ENCODE measurements at regions not wholly inside any gene's neighbourhood (a gene's known extent, or its start where the extent isn't known, plus 50 kb on each side); places are given as distances from the start of the nearest gene placed in this dataset.

DNA sequence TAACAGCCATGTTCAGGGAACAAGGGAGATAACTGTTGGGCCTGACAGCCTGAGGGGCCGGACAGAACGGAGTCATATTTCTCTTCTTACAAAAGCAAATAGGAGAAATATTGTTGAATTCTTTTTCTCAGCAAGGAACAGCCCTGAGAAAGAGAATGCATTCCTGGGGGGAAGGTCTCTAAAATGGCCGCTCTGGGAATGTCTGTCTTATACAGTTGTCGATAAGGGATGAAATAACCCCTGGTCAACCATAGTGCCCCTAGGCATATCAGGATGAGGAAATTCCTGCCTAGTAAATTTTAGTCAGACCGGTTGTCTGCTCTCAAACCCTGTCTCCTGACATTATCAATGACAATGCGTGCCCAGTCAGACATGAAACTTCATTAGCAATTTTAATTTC lies 1925.5 kb downstream of the PCDH7 start:
- Histone ChIP-seq H3K79me2 (no peaks in the 10 kb centered on the region), H3K9me2 (replicated peaks; ENCODE audit: insufficient read depth) (no peaks in the 10 kb centered on the region), H3K9me3 (ENCODE audit: low read depth) (no peaks in the 10 kb centered on the region), H3K27ac (no peak overlapping the region), H3K4me2 (no peak overlapping the region), H4K20me1 (ENCODE audit: insufficient read depth, poor library complexity, severe bottlenecking) (no peaks in the 10 kb centered on the region), H2AFZ (no peak overlapping the region), H3K4me3 (no peak overlapping the region), H3K4me1 (ENCODE audit: insufficient read depth) (no peaks in the 10 kb centered on the region), H3K36me3 (replicated peaks; ENCODE audit: insufficient read depth, low read depth) (no peaks in the 10 kb centered on the region), H3K27me3 (no peaks in the 10 kb centered on the region)
- TF ChIP-seq, protein P1, sequence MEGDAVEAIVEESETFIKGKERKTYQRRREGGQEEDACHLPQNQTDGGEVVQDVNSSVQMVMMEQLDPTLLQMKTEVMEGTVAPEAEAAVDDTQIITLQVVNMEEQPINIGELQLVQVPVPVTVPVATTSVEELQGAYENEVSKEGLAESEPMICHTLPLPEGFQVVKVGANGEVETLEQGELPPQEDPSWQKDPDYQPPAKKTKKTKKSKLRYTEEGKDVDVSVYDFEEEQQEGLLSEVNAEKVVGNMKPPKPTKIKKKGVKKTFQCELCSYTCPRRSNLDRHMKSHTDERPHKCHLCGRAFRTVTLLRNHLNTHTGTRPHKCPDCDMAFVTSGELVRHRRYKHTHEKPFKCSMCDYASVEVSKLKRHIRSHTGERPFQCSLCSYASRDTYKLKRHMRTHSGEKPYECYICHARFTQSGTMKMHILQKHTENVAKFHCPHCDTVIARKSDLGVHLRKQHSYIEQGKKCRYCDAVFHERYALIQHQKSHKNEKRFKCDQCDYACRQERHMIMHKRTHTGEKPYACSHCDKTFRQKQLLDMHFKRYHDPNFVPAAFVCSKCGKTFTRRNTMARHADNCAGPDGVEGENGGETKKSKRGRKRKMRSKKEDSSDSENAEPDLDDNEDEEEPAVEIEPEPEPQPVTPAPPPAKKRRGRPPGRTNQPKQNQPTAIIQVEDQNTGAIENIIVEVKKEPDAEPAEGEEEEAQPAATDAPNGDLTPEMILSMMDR (IDR thresholded peaks at IDR 0.05; ENCODE audit: poor library complexity): no peak
- TF ChIP-seq EZH2phosphoT487 (IDR thresholded peaks at IDR 0.05; ENCODE audit: low read depth, severe bottlenecking, unreplicated experiment) (no peak), EZH2 (IDR thresholded peaks at IDR 0.05; ENCODE audit: borderline replicate concordance) (no peak)
- 94% methylated on average over 6 of the region's 6 CpGs for WGBS (ENCODE audit: low lambda C conversion rate, missing lambda C conversion rate)
- no peak for DNase-seq (ENCODE audit: low spot score)

- WGBS (ENCODE audit: low lambda C conversion rate, missing lambda C conversion rate): 81% methylated on average over 3 of the region's 3 CpGs
- no peak for TF ChIP-seq EZH2phosphoT487 (IDR thresholded peaks at IDR 0.05; ENCODE audit: low read depth, severe bottlenecking, unreplicated experiment)
- TF ChIP-seq, protein P1 (IDR thresholded peaks at IDR 0.05; ENCODE audit: poor library complexity): no peak
- no peak for TF ChIP-seq EZH2 (IDR thresholded peaks at IDR 0.05; ENCODE audit: borderline replicate concordance)
Observed at GRCh38 chr4:32658019-32658418, 1937.8 kb downstream of the PCDH7 start.

GRCh38 chr4:32661229-32661628 lies 1941.1 kb downstream of the PCDH7 start:
- 11% methylated on average over 3 of the region's 3 CpGs for WGBS (ENCODE audit: low lambda C conversion rate, missing lambda C conversion rate)
- no peaks in the 10 kb centered on the region for H3K9me3 ChIP-seq (ENCODE audit: low read depth)

More at GRCh38 chr4:32658019-32658418, 1937.8 kb downstream of the PCDH7 start:
- no peaks in the 10 kb centered on the region for H3K9me3 ChIP-seq (ENCODE audit: low read depth)
- no peaks in the 10 kb centered on the region for H3K79me2 ChIP-seq
- no peaks in the 10 kb centered on the region for H3K9me2 ChIP-seq (replicated peaks; ENCODE audit: insufficient read depth)
- H3K36me3 ChIP-seq (replicated peaks; ENCODE audit: insufficient read depth, low read depth): no peaks in the 10 kb centered on the region
- H3K27me3 ChIP-seq: no peaks in the 10 kb centered on the region
- no peaks in the 10 kb centered on the region for H3K4me1 ChIP-seq (ENCODE audit: insufficient read depth)
- DNase-seq (ENCODE audit: low spot score): peak; percentile 3
- H2AFZ ChIP-seq: no peak overlapping the region
- H3K4me2 ChIP-seq: no peak overlapping the region
- no peaks in the 10 kb centered on the region for H4K20me1 ChIP-seq (ENCODE audit: insufficient read depth, poor library complexity, severe bottlenecking)
- H3K27ac ChIP-seq: no peak overlapping the region
- H3K4me3 ChIP-seq: no peak overlapping the region

GRCh38 chr4:32662803-32663202 lies 1942.6 kb downstream of the PCDH7 start:
- TF ChIP-seq EZH2 (IDR thresholded peaks at IDR 0.05; ENCODE audit: borderline replicate concordance): no peak
- TF ChIP-seq, protein P1 (IDR thresholded peaks at IDR 0.05; ENCODE audit: poor library complexity): no peak
- Histone ChIP-seq H3K27ac (no peak overlapping the region), H3K4me1 (ENCODE audit: insufficient read depth) (no peaks in the 10 kb centered on the region), H4K20me1 (ENCODE audit: insufficient read depth, poor library complexity, severe bottlenecking) (no peaks in the 10 kb centered on the region), H3K27me3 (no peaks in the 10 kb centered on the region), H2AFZ (no peak overlapping the region), H3K79me2 (no peaks in the 10 kb centered on the region), H3K36me3 (replicated peaks; ENCODE audit: insufficient read depth, low read depth) (no peaks in the 10 kb centered on the region), H3K4me2 (no peak overlapping the region), H3K9me2 (replicated peaks; ENCODE audit: insufficient read depth) (no peaks in the 10 kb centered on the region), H3K9me3 (ENCODE audit: low read depth) (no peaks in the 10 kb centered on the region), H3K4me3 (no peak overlapping the region)
- 78% methylated on average over 2 of the region's 2 CpGs for WGBS (ENCODE audit: low lambda C conversion rate, missing lambda C conversion rate)
- DNase-seq (ENCODE audit: low spot score): no peak

More at GRCh38 chr4:32661229-32661628, 1941.1 kb downstream of the PCDH7 start:
- H3K36me3 ChIP-seq (replicated peaks; ENCODE audit: insufficient read depth, low read depth): no peaks in the 10 kb centered on the region
- H3K9me2 ChIP-seq (replicated peaks; ENCODE audit: insufficient read depth): no peaks in the 10 kb centered on the region
- no peak overlapping the region for H3K4me2 ChIP-seq
- DNase-seq (ENCODE audit: low spot score): peak; percentile 3
- H4K20me1 ChIP-seq (ENCODE audit: insufficient read depth, poor library complexity, severe bottlenecking): no peaks in the 10 kb centered on the region
- no peak overlapping the region for H3K4me3 ChIP-seq
- H3K27ac ChIP-seq: no peak overlapping the region
- TF ChIP-seq EZH2phosphoT487 (IDR thresholded peaks at IDR 0.05; ENCODE audit: low read depth, severe bottlenecking, unreplicated experiment) (no peak), EZH2 (IDR thresholded peaks at IDR 0.05; ENCODE audit: borderline replicate concordance) (no peak)
- H3K27me3 ChIP-seq: no peaks in the 10 kb centered on the region
- H3K4me1 ChIP-seq (ENCODE audit: insufficient read depth): no peaks in the 10 kb centered on the region
- H3K79me2 ChIP-seq: no peaks in the 10 kb centered on the region
- H2AFZ ChIP-seq: no peak overlapping the region
